NCI-H1436 treated with DMSO at 0.1 percent for 48 hours (cell line): ENCODE measurements at regions not wholly inside any gene's neighbourhood (a gene's known extent, or its start where the extent isn't known, plus 50 kb on each side); places are given as distances from the start of the nearest gene placed in this dataset.
A peak's percentile ranks its signal among the peaks of the same experiment; 100 is the strongest.
"Not testable (repeated sequence)": the region's sequence is repeated elsewhere in the genome, so short reads cannot be mapped to it uniquely, and the experiment has no call there.

Source experiments
- DNase-seq: peaks from one replicate; lab custom pipeline; 2025; lab: John Stamatoyannopoulos, UW

DNA sequence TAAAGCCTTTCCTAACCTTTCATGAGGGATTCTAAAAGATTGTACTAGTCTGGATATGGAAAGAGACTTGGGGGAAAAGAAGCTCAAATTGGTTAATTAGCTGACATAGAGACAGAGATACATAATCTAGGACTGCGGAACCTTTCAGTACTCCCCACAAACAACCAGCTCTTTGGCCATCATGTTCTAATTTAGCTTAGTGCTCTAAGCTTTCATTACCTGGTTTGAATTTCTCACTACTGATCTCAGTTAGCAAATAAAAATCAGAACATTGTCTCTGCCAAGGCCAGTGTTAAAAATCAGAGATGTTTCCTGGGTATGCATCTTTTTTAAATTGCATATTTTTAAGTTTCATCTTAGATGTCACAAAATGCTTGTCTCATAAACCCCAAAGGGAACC is 254.4 kb downstream of the GLUD2 start:
- DNase-seq = no peak

DNA sequence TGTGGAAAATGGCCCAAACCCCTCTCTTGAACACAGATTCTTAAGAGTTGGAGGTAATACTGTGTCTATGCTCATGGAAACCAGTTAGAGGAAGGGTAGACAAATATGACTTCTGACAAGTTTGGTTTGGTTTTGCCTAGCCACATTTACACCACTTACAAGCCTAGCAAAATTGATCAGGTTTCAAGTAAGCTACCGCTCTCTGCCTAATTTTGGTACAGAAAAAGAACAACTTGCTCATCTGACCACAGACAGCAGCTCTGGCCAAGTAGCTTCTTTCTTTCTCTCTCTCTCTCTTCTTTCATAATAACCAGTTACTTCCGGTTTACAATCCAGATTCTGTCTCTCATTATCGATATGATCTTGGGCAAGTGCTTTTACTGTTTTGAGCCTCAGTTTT is 260.0 kb downstream of the GLUD2 start:
- no peak for DNase-seq

DNA sequence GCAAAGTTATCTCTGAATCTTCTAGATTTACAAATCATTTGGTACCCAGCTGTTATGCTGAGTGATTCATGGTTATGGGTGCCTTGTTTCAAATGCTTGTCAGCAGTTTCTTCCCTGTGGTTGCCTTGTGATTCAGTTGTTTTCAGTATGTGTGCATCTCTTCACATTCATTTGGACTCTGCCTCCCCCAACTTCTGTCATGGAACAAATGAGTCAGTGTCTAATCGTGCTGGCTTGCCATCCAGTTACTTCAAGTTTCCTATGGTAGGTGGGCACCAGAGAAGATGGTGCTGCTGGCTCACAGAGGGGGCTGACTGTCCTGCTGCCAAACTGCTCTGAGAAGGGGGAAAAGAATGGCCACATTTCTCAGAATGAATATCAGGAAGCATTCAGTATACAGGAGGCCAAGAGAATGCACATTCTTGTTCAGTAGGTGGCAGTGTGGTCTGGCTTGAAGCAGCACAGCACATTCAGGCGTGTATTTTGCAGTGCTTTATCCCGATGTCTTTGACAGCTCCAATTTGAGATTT is 260.9 kb downstream of the GLUD2 start:
- DNase-seq = no peak

DNA sequence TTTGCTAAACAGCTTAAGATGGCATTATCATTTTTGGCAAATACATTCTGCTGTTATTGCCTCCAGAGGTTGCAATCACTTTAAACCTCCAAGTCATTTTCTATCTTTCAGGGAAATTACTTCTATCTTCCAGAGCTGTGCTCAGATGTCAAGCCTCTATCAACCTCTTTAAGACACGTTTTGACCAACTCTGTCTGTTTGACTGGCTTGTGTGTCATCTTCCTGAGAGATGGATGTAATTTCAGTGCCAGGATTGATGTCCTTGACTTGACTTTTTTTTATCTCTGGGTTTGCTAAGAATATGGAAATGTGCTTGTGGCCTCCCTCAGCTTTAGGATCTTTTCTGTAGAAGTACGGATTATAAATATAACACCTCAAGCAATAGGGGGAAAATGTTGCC is 263.4 kb downstream of the GLUD2 start:
- DNase-seq = no peak

DNA sequence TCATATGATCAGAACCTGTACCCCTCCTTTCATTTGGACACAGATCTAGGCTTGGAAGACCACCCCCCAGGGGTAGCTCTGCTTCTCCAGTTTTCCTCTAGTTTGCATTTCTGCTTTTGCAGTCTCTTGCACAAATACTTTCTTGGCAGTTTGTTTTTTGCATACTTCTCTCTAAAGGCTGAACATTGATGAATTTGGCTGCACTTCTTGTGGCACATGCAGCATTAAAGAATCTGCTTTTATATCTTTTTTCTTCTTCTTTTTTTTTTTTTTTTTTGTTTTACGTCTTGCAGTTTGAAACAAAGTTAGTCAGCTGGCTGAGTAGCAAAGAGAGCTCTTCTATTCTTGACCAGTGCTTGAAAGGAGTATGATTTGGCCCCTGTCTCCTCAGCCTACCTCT is 273.0 kb downstream of the GLUD2 start:
- DNase-seq = no peak

DNA sequence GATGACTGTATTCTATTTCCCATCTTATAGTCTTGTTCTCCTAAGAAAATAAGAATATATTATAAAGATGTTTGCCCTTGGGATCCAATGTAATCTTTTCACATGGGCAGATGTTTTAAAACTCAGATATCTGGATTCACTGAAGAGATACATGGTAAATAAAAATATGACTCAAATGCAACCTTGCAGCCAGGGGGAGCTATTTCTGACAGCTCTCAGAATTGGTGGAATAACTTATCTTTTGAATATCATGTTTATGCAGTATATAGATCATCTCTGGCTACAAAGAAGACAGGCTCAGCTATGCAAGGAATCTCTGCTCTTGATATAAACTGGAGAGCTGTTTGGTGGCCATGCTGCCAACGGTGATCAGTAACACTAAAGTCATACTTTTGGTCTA is 274.7 kb downstream of the GLUD2 start:
- no peak for DNase-seq

DNA sequence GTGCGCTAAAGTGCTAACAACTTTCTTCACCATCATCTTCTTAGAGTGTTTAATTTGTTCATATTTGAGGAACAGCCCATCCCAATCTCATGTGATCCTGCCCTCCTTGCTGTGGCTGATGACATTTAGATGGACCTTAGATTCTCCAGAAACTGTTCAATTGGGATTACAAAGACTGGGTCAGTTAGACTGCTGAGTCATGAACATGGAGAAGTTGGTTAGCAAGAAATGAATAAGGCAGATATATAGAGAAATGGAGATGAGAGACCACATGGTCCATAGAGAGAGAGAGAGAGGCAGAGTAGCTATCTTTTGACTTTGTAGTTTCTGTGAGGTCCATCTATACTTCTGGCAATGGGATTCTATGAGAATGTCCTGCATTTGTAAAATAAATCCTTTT is 275.9 kb downstream of the GLUD2 start:
- no peak for DNase-seq

DNA sequence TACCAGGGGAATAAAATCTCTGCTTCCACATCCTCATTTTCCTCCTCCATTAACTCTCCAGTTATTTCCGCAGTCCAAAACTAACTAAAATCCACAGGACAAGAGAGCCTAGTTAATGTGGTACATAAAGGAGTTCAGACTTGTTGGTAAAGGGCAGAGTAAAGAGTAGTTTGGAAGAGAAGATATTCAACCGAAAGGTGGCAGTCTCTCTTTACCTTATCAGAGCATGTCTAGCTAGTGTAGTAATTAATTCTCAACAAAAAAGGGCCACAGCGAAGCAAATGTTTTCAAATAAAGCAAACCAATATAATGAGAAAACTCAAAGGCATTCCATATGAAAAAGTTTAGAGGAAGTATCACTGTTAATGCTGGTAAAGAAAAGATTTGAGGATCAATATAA is 286.5 kb downstream of the GLUD2 start:
- no peak for DNase-seq

DNA sequence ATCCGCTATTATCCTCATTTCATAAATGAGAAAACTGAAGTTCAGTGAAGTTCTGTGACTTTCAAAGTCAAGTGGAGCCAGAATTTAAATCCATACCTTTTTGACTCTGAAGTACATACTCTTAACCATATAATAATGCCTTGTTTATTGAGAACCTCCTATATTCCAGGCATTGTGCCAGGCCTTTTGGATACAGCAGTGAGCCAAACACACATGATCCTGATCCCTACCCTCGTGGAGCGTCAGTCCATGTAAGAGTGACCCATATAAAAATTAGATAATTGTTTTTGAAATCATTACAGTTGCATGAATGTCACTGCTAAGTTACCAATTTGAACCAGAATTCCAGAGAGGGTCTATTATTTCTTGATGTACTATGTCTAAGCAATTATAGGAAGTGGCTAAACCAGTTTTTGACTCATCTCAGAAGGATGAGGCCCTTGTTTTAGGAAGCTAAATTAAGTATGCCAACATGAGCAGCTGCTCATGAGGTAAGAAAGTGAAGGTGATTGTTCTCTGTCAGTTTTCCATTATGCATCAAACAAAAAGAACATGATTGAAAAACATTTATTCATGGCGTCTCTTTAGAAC is 289.5 kb downstream of the GLUD2 start:
- no peak for DNase-seq

DNA sequence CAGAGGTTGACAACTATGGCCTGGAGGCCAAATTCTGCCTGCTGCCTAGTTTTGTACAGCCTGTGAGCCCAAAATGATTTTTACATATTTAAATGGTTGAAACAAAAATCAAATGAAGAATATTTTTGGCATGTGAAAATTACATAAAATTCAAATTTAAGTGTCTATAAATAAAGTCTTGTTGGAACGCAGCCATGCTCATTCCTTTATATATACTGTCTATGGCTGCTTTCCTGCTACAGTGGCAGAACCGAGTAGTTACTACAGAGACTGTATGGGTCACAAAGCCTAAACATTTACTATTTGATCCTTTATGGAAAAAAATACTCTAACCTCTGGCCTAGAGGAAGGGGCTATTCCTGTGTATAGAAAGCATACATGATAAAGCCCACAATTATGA is 290.4 kb downstream of the GLUD2 start:
- no peak for DNase-seq

DNA sequence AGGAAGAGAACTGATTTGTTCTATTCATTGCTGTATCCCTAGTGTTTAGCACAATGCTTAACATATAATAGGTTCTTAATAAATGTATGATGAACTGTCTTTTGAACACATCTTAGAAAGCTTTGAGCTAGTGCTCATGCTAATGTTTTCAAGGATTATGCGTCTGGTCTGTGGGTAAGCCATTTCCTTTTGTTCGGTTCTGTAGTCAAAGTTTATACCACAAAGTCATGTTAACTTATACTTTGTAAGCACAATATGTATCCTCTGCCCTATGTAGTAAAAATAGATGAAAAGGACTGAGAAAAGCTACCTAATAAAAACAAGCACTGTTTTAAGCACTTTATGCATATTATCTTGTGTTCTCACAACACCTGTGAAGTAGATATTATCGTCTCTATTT is 301.9 kb downstream of the GLUD2 start:
- DNase-seq = no peak

DNA sequence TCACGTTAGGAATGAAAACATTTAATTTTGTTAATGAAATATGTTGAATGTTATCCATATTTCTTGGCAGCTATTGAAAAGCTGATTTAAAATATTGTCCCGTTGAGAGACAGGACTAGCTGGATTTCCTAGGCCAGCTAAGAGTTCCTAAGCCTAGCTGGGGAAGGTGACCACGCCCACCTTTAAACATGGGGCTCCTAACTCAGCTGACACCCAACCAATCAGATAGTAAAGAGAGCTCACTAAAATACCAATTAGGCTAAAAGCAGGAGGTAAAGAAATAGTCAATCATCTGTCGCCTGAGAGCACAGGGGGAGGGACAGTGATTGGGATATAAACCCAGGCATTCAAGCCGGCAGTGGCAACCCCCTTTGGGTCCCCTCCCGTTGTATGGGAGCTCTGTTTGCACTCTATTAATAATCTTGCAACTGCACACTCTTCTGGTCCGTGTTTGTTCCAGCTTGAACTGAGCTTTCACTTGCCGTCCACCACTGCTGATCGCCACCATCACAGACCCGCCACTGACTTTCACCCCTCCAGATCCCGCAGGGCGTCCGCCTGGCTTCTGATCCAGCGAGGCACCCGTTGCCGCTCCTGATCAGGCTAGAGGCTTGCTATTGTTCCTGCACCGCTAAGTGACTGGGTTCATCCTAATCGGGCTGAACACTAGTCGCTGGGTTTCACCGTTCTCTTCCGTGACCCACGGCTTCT is 308.9 kb downstream of the GLUD2 start:
- DNase-seq = peak; percentile 46

DNA sequence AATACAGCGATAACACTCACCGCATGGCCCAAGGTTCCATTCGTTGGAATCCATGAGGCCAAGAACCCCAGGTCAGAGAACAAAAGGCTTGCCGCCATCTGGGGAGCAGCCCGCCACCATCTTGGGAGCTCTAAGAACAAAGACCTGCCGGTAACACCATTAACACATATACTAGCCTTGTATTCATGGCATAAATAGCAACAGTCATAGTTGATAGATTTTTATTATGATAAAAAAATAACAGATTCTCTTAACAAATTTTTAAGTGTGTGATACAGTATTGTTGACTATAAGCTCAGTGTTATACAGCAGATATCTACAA is 309.4 kb downstream of the GLUD2 start:
- no peak for DNase-seq

DNA sequence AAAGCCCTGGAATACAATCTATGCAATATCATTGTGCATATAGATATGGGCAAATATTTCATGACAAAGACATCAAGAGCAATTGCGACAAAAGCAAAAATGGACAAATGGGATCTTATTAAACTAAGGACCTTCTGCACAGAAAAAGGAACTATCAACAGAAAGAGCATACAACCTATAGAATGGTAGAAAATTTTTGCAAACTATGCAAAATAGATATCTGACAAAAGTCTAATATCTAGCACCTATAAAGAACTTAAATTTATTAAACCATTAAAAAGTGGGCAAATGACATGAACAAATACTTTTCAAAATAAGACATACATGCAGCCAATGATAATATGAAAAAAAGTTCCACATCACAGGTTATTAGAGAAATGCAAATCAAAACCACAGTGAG is 312.9 kb downstream of the GLUD2 start:
- no peak for DNase-seq

DNA sequence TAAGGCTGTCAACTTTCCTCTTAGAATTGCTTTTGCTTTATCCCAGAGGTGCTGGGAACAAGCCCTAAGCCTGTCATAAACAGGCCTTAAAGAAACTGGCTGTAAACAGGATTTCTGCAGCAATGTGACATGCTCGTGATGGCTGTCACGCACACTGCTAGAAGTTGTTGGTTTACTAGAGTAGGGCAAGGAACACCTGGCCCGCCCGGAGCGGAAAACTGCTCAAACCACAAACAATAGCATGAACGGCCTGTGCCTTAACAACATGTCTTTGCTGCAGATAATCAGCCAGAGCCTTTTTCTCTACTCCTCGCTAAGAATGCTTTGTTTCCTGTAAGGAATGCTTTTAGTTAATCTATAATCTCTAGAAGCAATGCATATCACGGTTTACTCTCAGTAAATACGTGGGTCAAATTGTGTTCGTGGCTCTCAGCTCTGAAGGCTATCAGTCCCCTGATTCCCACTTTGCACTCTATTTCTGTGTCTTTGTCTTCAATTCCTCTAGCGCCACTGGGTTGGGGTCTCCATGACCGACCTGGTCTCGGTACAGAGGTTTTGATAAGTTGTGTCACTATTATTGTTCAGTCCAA is 318.3 kb downstream of the GLUD2 start:
- no peak for DNase-seq

DNA sequence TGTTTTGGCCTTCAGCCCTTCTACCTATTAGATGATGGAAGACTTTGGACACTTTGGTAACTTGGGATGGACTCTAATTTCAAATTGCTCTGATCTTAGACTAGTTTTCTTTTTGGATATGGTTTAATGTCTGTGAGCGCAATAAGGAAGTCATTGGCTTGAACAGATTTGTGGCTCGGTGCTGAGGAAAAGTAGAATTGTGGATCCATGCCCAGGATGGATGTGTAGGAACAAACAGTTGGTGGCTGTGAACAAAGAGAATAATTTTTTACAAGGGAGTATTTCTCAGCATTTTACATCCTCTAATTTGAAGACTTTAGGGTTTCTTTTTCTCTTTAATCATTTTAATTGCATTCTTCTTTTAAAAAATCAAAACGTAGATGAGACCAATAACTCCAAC is 327.1 kb downstream of the GLUD2 start:
- no peak for DNase-seq

DNA sequence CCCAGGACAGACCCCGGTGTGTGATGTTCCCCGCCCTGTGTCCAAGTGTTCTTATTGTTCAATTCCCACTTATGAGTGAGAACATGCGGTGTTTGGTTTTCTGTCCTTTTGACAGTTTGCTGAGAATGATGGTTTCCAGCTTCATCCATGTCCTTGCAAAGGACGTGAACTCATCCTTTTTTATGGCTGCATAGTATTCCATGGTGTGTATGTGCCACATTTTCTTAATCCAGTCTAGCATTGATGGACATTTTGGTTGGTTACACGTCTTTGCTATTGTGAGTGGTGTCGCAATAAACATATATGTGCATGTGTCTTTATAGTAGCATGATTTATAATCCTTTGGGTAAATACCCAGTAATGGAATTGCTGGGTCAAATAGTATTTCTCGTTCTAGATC is 334.5 kb downstream of the GLUD2 start:
- not testable (repeated sequence) for DNase-seq

DNA sequence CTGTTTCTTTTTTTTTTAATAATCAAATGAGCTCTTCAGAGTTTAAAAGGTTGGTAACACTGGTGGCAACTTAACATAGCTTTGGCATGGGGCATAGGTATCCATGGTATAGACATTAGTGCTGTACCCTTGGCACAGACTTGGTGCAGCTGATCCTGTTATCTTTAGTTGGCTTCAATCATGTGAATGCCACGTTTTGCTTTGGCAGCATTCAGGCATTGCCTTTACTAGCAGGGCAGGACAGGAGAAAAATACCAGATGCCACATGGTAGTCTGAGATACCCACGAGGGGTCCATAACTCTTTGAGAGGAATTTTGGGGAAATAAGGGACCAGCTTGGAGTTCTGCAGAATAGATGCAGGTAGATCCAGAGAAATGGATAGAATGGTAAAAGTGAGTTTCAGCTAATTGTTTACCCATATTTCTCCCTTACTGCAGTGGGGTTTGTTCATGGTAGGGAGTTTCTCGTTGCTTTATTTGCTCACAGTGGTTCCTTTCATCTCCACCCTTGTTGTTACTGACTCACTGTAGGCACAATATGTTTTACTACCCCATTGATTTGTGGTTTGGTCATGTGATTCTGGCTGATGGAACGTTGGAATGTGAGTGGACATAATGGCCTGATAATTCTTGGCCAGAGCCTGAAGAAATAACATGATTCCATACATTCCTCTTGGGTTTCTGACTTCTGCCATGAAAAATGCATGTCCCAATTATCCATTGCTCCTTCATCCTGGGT is 342.7 kb downstream of the GLUD2 start:
- DNase-seq = no peak

DNA sequence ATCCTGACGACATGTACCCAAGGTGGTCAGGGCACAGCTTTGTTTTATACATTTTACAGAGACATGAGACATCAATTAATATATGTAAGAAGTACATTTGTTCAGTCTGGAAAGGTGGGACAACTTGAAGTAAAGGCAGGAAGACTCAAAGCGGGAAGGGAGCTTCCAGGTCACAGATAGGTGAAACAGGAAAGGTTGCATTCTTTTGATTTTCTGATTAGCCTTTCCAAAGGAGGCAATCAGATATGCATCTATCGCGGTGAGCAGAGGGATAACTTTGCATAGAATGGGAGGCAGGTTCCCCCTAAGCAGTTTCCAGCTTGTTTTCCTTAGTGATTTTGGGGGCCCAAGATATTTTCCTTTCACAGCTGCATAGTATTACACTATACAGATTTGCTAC is 358.4 kb downstream of the GLUD2 start:
- no peak for DNase-seq

DNA sequence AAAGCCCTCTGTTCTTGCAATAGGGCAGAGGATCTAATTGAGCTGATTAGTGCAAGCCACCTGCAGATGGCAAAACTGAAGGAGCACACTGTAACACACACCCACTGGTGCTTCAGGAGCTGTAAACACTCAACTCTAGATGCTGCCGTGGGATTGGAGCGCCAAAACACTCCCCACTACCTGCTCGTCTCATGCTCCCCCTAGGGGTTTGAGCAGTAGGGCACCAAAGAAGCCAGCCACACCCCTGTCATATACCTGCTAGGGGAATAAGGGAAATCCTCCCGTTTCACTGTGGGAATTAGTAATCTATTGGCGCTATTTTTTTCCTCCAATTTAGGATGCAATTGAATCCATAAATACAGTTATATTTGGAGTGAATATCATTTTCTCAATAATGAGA is 360.2 kb downstream of the GLUD2 start:
- DNase-seq = no peak

DNA sequence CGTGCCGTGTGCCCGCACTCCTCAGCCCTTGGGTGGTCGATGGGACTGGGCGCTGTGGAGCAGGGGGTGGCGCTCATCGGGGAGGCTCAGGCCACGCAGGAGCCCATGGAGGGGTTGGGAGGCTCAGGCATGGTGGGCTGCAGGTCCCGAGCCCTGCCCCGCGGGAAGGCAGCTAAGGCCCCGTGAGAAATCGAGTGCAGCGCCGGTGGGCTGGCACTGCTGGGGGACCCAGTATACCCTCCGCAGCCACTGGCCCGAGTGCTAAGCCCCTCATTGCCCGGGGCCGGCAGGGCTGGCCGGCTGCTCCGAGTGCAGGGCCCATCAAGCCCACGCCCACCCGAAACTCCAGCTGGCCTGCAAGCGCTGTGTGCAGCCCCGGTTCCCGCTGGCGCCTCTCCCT is 384.1 kb downstream of the GLUD2 start:
- DNase-seq = not testable (repeated sequence)

DNA sequence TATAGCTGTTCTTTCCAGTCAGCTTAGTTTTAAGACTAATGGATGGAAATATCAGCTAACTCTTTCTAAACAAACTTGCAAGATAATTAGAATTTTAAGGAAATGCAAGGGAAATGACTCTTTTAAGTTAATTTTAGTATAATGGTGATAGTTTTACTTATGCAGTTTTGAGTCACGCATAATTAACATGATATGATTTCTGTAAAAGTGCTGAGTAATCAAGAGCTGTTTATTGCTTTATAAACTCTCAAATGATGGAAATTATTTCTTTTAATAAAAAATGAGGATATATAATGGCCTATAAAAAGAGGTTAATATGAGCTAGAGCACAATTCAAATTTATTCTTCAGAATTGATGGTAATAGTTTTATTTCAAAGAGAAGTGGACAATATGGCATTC is 385.9 kb downstream of the GLUD2 start:
- DNase-seq = no peak

DNA sequence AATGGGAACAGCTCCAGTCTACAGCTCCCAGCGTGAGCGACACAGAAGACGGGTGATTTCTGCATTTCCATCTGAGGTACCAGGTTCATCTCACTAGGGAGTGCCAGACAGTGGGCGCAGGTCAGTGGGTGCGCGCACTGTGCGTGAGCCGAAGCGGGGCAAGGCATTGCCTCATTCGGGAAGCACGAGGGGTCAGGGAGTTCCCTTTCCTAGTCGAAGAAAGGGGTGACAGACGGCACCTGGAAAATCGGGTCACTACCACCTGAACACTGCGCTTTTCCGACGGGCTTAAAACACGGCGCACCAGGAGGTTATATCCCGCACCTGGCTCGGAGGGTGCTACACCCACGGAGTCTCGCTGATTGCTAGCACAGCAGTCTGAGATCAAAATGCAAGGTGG is 390.3 kb downstream of the GLUD2 start:
- not testable (repeated sequence) for DNase-seq
